Uterus (tissue), 2 donors: ENCODE measurements at regions not wholly inside any gene's neighbourhood (a gene's known extent, or its start where the extent isn't known, plus 50 kb on each side); places are given as distances from the start of the nearest gene placed in this dataset.

Source experiments
- CTCF ChIP-seq, 4 experiments: fragments of 200-600 bp in 2 of 4; fragments of 450-650 bp in 2 of 4; sonication (generic) in 2 of 4; IDR thresholded peaks; one replicate each; pipeline ENCODE4 v1.5.1; 2016 to 2019; ENCODE audit warnings: antibody characterized with exemption in 4 of 4, mild to moderate bottlenecking in 2 of 4, moderate library complexity in 1 of 4
- POLR2A ChIP-seq, 2 donors: fragments of 450-650 bp; IDR thresholded peaks; one replicate each; pipeline ENCODE4 v1.6.1; 2016; ENCODE audit warnings: antibody characterized with exemption in 2 of 2, mild to moderate bottlenecking in 1 of 2, moderate library complexity in 1 of 2

- no peak for TF ChIP-seq CTCF (IDR thresholded peaks at IDR 0.05)
- no peak for TF ChIP-seq POLR2A (IDR thresholded peaks at IDR 0.05)
Observed at GRCh38 chr4:181529537-181529936, 713.7 kb upstream of the TENM3 start.
